HG03066 (cell line): ENCODE measurements at regions not wholly inside any gene's neighbourhood (a gene's known extent, or its start where the extent isn't known, plus 50 kb on each side); places are given as distances from the start of the nearest gene placed in this dataset.

Experiments used
- ATAC-seq: cut with Tn5 transposase; IDR thresholded peaks from one replicate; pipeline ENCODE4 v1.9.1; 2021; ENCODE audit warnings: low read depth; ENCODE audit not compliant: unreplicated experiment

DNA sequence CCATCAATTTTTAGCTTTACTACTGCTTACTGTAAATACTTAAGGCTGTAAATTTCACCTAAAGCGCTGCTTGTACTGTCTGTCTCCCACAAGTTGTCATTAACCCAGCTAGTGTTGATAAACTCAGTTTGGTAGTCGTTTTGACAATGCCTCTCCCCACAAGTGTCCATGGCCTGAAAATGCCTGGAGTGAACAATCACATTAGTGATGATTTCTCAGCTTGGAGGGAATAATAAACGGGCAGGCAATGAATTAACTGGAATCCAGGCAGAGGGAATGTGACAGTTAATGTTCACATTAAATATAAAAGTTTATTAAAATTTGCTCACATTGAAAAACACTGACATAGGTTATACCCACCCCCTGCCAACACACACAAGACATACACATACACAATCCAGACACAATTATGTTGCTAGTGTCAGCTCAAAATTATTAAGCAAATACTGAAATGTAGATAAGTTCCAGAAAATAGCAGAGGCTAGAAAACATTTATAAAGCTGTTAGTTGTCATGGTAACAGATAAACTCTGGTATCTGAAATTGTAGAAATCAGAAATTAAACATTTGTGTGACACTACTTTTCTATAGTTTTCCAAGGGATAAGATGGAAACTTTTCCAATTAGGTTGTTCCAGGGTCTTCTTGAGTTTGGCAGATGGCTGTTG, 341.9 kb downstream of the DIRAS2 start:
- ATAC-seq = no peak

DNA sequence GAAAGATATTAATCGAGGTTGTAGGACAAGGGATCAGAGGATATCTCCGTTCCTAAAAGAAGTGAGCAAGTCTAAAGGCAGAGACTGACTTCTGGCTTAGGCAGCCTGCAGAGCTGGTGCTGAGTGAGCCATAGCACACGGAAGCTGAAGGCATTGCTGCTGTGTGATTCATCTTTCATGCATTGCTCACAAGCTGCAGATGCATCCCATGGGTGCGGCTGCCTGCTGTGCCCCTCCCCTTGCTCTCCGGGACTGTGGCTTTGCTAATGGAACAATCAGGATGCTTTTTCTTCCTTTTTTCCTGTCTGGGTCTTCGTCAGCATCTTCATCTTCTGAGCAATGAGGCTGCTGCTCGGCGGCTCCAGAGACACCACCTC, 341.4 kb downstream of the DIRAS2 start:
- ATAC-seq = no peak

DNA sequence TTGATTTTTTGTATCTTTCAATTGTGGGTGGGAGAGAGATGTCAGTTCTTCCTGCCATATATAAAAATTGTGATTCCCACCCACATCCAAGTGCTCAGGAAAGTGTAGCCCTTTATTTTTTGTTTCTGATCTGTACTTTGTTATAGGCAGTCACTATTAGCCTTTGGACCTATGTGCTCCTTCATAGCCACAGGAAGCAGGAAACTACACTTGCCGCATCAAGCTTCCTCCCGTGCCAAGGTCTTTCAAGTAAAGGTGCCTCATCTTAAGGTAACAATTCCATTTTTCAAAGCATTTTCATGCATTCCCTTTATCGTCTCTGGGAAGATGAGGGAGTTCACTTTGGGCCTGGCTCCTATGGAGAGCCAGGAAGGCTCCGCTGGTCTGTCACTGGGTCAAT, 339.0 kb downstream of the DIRAS2 start:
- no peak for ATAC-seq

DNA sequence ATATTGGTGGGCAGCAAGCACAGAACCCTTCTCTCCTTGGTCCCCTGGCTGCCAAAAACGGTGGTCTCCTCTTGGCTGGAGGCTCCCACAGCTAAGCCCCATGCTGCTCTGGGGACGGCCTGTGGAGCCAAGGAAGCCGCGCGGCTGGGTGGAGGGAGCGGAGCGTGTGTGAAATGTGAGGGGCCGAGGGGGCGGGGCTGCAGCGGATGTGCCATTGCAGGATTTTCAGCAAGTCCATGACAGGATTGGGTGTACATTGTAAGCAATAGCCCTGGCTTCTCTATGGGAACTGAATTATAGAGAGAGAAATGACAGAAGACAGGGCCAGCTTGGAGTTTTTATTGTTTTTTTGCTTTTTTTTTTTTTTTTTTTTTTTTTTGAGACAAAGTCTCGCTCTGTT, 336.5 kb downstream of the DIRAS2 start:
- ATAC-seq = no peak

DNA sequence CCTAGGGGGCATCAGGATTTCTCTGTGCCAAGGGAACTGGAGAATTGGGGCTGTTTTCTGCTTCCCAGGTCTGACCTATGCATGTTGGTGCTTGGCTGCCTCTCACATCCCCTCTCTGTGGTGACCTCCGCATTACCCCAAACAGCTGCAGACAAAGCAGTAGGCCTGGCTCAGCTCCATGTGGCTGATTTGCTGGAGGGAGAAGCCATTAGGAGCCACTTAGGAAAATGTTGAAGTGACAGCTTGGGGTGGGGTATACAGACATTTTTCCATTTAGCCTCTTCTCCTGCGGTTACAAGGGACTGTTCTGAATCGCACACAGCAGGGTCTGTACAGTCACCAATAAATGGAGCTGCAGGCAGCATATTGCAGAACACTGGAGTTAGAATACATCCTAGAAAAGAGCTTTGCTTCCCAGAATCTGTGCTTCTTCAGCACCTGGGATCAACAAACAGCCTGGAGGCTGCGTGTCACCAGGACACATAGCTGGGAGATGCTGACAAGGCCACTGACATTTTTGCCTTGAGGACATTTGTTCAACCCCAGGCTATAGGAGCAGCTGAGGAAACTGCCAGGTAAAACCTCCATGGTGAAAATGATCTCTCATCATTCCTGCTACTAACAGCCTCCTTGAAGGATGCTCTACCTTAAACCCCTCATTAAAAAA, 335.3 kb downstream of the DIRAS2 start:
- ATAC-seq = no peak

DNA sequence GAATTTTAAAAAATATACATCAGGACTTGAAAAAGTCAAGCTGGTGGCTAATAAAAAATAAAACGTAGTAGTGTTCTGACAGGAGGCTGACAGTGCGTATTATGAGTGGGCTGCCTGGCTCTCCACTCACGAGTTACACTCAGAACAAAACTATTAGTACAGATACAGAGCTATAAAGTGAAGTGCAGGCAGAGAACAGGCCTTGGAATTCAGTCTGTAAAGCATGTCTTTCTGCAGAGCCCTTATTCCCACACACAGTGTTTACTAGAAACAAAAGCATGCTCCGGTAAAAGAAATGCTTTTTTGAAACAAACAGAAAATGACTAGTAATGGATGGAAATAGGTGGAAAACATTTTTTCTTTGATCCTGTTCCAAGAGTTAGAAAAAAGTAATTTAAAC, 334.7 kb downstream of the DIRAS2 start:
- ATAC-seq = no peak

DNA sequence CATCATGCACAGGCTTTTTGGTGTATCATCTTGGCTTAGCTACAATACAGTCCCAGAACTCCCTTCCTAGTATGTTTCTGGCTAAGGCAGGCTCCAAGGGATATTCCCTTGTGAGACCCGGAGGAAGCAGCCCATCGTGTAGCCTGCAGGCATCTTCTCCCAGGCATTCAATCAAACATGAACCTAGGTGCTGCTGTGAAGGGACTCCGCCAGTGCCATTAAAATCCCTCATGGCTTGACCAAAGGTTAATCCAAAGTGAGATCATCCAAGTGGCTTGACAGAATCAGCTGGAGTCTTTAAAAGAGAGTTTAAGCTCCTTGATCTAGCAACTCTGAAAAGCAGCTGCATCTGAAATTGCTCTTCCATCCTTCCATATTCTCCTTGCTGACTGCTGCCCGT, 333.9 kb downstream of the DIRAS2 start:
- no peak for ATAC-seq

DNA sequence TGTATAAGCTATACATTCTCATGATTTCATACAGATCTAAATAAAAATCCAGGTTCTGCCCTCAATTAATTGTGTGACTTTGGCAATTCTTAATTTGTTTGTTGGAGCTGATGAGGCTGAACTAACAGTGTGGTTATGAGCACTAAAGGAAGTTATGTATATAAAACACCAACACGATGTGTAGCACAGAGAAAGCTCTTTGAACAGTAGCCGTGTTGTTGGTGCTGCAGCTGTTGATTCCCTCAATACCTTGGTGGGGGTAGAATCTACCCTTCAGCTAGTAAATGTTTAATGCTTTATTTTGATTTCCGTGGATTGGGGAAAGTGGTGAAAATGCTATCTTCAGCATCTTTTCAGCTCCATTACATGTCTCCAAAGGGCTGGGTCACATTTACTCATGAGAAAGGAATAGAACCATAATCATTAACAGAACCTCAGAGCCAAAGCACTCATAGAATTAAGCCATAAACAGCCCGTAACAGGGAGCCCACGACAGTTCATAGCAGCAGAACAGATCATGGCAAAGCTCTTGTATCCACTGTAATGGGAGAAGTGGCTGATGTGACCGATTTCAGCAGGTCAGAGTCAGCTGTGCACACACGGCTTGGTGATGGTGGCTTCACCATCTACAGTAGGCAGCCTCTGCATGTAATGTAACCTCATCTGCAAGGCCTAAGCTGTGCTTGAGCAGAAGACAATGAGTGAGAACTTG, 332.7 kb downstream of the DIRAS2 start:
- no peak for ATAC-seq

DNA sequence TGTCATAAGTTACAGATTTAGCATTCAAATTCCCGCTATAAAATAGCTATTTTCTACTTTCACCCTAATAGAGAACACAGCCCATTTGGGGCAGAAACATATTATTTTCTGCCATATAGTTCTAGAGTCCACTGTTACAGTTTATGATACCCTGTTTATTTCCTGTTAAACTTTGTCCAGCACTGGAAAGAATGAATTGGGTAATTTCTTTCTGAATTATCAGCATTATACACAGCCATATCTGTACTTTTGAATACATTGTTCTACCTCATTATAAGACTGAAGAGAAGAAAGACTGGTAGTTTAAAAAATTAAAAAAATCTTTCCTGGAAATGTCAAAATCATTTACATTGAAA, 332.1 kb downstream of the DIRAS2 start:
- no peak for ATAC-seq

DNA sequence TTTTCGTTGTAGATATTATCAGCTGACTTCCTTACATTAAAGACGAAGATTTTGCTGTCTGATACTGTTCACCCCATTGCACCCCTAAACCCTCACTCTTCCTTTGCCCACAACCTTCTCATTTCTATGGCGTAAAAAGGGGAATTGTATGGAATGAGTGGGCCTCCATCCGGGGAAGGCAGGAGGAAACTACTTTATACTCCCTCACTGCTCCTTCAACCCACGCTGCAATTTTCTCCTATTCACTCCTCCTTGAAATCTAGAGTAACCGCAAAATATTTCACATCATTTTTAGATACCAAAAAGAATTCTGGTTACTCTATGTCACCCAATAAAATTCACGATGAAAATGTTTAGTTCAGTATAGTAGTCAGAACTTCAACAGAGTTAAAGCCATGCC, 330.8 kb downstream of the DIRAS2 start:
- ATAC-seq = no peak

DNA sequence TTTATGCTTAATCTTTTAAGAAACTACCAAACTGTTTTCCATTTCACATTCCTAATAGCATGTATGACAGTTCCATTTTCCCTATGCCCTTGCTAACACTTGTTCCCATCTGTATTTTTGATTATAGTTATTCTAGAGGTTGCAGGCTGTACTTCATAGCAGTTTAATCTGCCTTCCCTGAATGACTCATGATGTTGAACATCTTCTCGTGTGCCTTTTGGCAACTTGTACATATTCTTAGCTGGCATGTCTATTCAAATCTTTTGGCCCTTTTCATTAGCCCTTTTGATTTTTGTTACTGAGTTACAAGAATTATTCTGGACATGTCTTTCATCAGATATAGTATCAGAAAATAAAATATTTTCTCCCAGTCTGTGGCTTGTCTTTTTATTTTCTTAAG, 320.3 kb downstream of the DIRAS2 start:
- no peak for ATAC-seq

DNA sequence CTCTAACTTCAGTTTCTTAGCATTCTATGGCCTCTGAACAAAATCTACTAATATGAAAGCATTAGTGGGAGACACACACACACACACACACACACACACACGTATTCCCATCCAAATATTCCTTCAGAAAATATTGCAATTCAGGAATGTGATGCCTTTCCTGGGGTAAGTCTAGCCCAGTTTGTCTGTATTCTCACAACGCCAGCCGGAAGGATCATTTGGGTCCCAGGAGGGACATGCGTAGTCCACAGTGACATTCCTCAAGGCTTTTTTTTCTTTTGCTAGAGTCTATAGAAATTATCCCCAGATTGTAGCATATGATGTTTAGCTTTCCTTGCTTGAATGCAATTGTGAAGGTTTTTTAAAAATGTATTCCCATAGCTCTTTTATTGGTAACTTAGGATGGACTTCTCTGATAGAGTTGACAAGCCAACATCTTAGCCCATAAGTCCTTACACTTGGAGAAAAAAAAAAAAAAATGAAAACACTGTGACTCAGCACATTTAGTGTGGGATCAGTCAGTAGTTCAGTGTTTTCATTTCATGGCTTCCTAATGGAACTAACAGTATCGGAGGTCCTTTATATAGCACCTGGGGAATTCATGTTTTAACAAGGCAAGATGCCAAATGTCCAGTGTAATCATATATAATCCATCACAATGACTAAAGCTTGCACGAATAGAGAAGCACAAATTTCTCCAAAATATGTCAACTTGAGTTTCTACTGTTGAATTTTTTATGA, 316.5 kb downstream of the DIRAS2 start:
- no peak for ATAC-seq

DNA sequence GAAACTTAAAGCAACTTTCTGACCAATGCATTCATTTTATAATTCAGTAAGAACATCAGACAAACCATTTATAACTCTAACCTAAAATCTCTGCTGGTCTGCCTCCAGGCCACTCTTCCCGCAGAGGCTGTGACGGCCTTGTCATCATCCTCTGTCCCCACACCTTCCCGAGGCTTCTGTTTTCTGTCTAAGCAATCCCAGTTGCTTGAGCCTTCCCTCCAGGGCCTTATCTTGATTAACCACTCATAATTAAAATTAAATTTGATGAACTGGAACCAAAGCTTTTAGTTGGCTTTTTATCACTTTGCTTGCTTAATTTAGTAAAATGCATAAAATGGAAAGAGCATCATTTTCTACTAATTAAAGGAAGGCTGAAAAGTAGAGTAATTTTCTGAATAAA, 312.4 kb downstream of the DIRAS2 start:
- no peak for ATAC-seq

DNA sequence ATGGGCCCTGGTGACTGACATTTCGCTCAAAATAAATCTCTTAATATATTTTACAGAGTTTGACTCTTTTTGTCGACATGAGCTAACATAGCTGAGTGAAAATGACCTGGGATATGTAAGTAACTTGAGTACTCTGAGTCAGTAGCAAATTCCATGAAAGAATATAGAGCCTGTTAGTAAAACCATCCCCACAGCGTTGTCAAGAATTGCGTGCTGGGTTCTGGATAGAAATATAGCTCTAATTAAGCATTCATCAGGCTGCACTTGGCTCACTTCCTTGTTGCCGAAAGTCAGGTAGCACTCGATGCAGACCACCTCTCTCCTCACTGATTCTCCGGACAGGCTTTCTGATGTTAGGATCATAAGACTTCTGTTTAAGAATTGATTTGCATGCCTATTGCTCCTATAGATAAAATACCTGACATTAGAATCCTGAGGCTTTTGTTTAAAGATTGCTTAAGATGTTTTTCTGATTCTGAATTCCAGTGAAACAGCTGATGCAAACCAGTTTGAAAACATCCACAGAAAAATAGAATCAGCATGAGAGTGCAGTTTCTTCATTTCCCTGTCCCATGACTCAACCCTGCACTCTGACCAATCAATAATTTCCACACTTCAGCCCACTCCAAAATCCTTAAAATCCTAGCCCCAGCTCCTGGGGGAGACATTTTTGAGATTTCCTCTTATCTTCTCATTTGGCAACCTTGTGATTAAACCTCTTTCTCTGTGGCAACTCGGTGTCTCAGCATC, 310.6 kb downstream of the DIRAS2 start:
- no peak for ATAC-seq

DNA sequence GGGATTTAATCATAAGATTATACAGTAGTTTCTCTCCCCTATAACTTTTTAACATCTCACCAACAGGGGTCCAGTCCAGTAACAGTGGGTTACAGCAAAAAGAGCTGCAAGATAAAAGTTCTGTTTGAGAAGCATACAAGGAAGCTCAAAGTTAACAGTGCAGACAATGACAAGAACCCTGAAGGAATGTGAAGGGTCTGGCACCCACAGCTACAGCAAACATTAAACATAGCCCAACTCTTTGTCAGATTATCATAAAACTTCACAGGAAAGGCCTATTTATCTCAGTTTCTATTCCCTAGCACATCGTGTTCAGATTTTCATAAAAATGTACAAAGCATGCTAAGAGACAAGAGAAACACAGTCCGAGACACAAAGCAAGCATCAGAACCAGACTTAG, 309.4 kb downstream of the DIRAS2 start:
- no peak for ATAC-seq

DNA sequence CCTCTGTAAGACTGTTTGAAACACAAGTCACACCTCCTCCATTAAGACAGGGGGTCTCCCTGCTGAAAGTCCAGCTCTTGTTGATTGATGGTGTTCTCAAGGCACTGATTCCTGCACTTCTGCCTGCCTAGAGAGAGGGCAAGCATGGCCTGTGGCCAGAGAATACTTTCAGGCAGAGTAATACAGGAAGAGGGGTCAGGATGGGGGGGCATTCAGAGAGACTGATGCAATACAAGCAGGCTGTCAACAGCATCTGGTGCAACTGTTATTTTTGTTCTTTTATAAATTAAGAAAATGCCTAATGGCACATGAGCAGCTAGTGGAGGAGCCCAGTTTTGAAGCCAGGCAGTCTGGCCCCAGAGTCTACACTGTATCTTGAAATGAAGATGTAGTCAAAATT, 302.2 kb downstream of the DIRAS2 start:
- ATAC-seq = no peak

DNA sequence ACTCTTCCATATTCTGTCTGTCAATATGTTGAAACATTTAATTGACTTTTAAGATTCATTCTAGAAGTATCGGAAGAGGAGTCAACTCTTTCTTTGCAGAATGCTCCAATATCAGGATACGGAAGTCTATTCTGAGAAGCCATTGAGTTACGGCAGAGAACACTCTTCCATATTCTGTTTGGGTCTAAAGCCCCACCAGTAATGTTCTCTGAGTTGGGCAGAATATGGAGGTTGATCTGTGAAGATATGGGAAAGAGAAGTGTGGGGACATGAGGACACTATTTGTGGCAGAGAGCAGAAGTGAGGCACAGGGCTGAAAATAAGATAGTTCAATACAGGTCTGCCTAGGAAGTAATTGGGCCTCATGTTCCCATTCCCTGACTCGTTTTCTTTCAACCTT, 300.0 kb downstream of the DIRAS2 start:
- ATAC-seq = no peak

DNA sequence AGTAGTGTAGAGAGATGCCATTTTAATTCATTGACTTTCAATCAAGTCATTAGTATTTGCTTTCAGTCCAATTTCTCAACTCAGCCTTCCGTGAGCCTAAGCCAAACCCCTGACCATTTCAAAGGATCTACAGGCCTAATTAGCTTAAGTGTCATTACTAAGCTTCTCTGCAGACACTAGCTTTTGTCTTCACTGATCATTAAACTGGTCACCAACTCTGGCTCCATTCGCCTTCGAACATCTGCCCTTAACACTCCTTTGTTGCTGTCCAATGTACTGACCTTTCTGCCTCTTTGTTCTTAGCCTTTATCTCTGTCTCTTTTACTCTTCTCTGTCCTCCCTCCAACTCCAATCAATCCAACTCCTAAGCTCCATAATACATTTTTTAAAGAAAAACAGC, 299.3 kb downstream of the DIRAS2 start:
- no peak for ATAC-seq

DNA sequence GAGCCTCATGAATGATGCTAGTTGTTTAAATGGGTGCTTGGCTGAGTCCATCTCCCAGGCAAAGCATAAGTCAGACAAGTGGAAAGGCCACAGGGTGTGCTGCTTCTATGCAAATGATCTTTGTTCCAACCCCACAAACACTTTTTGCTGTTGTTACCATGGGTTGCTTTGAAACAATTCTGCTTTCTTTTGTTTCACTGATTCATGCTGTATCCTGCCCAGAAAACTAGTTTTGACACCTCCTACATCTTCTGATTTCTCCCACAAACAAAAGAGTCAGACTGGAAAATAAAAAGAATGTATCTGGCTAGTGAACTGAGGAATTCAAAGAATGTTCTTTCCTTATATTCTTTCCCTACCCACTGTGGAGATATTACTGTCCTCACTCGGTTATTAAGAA, 298.6 kb downstream of the DIRAS2 start:
- no peak for ATAC-seq

DNA sequence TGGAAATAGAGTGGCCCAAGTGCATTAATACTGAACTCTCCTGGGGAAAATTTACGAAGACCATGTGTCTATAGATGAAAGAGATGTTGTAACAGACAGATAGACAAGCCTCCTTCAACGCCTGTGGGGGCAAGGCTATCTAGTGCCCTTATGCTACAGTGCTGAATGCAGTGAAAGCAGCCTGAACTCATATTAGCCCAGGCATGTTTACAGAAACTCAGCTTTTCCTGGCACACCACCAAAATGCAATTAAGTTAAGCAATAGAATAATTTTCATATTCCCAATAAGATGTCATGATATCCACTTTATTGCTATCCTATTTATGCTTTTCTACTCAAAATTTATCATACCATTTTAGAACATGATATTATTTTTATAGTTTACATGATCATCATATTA, 277.0 kb downstream of the DIRAS2 start:
- ATAC-seq = no peak

DNA sequence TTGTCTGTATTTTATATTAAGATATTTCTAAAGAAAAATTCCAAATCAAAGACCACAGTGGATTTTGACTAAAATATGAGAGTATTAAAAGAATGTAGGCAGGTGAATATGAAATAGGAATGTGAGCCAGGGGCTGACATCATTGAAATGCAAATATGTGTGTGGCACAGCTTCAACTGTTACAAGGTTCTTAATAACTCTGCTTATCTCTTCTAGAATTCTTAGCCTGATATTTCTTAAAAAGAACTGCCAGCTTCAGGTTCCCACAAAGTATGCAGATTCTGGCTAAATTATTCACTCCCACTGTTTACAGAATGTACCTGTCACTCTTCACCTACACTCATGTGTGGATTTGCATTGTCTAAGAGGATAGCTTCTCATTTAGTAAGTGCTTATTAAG, 274.4 kb downstream of the DIRAS2 start:
- no peak for ATAC-seq
